Loucy (cell line): ENCODE measurements at regions not wholly inside any gene's neighbourhood (a gene's known extent, or its start where the extent isn't known, plus 50 kb on each side); places are given as distances from the start of the nearest gene placed in this dataset.

Source experiments
- H2AFZ ChIP-seq: fragments of 200-600 bp; sonication (generic); 2 replicates; pipeline ENCODE4 v1.6.0; 2016; ENCODE audit warnings: antibody characterized with exemption, mild to moderate bottlenecking, low read length, moderate library complexity
- H3F3A ChIP-seq: fragments of 200-600 bp; 2 replicates; pipeline ENCODE4 v1.6.0; 2016; ENCODE audit warnings: antibody characterized with exemption, low read depth, mild to moderate bottlenecking
- H3K27me3 ChIP-seq: fragments of 200-600 bp; sonication (generic); 2 replicates; pipeline ENCODE4 v1.6.1; 2014; ENCODE audit warnings: low read length, mild to moderate bottlenecking; ENCODE audit not compliant: insufficient read depth, poor library complexity, severe bottlenecking
- H3K36me3 ChIP-seq: fragments of 200-600 bp; sonication (generic); 2 replicates; pipeline ENCODE4 v1.6.1; 2016; ENCODE audit warnings: low read length; ENCODE audit not compliant: insufficient read depth
- H3K4me1 ChIP-seq: fragments of 200-600 bp; sonication (generic); 2 replicates; pipeline ENCODE4 v1.5.1; 2014; ENCODE audit warnings: low read length, mild to moderate bottlenecking; ENCODE audit not compliant: insufficient read depth, poor library complexity, severe bottlenecking
- H3K4me2 ChIP-seq: fragments of 200-600 bp; sonication (generic); 2 replicates; pipeline ENCODE4 v1.6.0; 2014; ENCODE audit warnings: antibody characterized with exemption, low read length, low read depth, mild to moderate bottlenecking; ENCODE audit not compliant: poor library complexity, severe bottlenecking
- H3K4me3 ChIP-seq: fragments of 200-600 bp; sonication (generic); 2 replicates; pipeline ENCODE4 v1.5.1; 2014; ENCODE audit warnings: low read length, mild to moderate bottlenecking, mixed read lengths; ENCODE audit not compliant: poor library complexity, severe bottlenecking
- H3K79me2 ChIP-seq: fragments of 200-600 bp; sonication (generic); 2 replicates; pipeline ENCODE4 v1.6.1; 2014; ENCODE audit warnings: low read length; ENCODE audit not compliant: insufficient read depth
- H3K9ac ChIP-seq: fragments of 200-600 bp; sonication (generic); 2 replicates; pipeline ENCODE4 v1.6.0; 2014; ENCODE audit warnings: mild to moderate bottlenecking, low read depth, low read length, moderate library complexity; ENCODE audit not compliant: poor library complexity, severe bottlenecking
- H3K9me2 ChIP-seq: fragments of 200-600 bp; sonication (generic); replicated peaks from 2 replicates; pipeline ENCODE4 v1.6.1; 2016; ENCODE audit warnings: low read depth, low read length, mixed read lengths
- H3K9me3 ChIP-seq: fragments of 200-600 bp; sonication (generic); 2 replicates; pipeline ENCODE4 v1.6.1; 2014; ENCODE audit warnings: mild to moderate bottlenecking, antibody characterized with exemption, low read length, low read depth; ENCODE audit not compliant: insufficient read depth
- H4K20me1 ChIP-seq: fragments of 200-600 bp; sonication (generic); 2 replicates; pipeline ENCODE4 v1.6.0; 2014; ENCODE audit warnings: antibody characterized with exemption, low read length, mild to moderate bottlenecking; ENCODE audit not compliant: insufficient read depth, poor library complexity, severe bottlenecking
- CTCF ChIP-seq: fragments of 200-600 bp; sonication (generic); conservative IDR thresholded peaks from 2 replicates; pipeline ENCODE4 v1.5.1; 2014; ENCODE audit warnings: mild to moderate bottlenecking, antibody characterized with exemption, low read length
- EZH2phosphoT487 ChIP-seq: fragments of 200-600 bp; IDR thresholded peaks from 2 replicates; pipeline ENCODE4 v1.6.1; 2018; ENCODE audit warnings: antibody characterized with exemption, mild to moderate bottlenecking, moderate library complexity, borderline replicate concordance

- H3K9ac ChIP-seq = no peak overlapping the region
- no peaks in the 10 kb centered on the region for H3K4me1 ChIP-seq
- no peak for TF ChIP-seq CTCF
- no peak for TF ChIP-seq EZH2phosphoT487
Measured at GRCh38 chr7:98758157-98758556, 111.7 kb downstream of the TMEM130 start.

DNA sequence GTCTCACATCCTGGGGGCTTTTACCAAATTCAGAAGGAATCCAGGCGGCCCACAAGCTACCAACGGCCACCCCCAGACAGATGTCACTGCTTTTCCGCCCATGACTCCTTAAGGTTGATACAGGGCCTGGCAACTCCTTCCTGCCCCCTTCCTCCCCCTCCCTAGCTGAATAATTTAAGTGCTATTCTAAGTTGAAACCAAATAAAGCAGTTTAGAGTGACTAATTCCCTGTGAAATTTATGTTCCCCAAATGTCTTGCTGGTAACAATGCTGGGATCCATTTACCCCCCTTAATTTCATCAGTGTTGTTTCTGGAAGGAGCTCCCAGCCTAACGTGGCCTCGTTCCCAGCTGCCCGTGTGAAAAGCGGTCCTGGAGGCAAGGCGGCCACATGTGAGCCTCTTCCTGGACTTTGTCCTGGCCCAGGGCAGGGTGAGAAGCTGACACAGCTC is 109.6 kb downstream of the TMEM130 start:
- Histone ChIP-seq H4K20me1 (no peaks in the 10 kb centered on the region), H3K9me3 (no peaks in the 10 kb centered on the region), H3K36me3 (no peaks in the 10 kb centered on the region), H3F3A (no peaks in the 10 kb centered on the region), H3K9ac (no peak overlapping the region), H3K4me1 (no peaks in the 10 kb centered on the region), H3K4me3 (no peak overlapping the region), H2AFZ (no peak overlapping the region), H3K4me2 (no peak overlapping the region), H3K27me3 (no peaks in the 10 kb centered on the region), H3K79me2 (no peaks in the 10 kb centered on the region), H3K9me2 (no peaks in the 10 kb centered on the region)
- TF ChIP-seq EZH2phosphoT487 (no peak), CTCF (no peak)

More at GRCh38 chr7:98758157-98758556, 111.7 kb downstream of the TMEM130 start:
- H3K4me3 ChIP-seq = no peak overlapping the region
- H3K9me2 ChIP-seq = no peaks in the 10 kb centered on the region
- H4K20me1 ChIP-seq = no peaks in the 10 kb centered on the region
- H3K79me2 ChIP-seq = no peaks in the 10 kb centered on the region
- no peaks in the 10 kb centered on the region for H3F3A ChIP-seq
- H3K27me3 ChIP-seq = no peaks in the 10 kb centered on the region
- H3K4me2 ChIP-seq = no peak overlapping the region
- H2AFZ ChIP-seq = no peak overlapping the region
- H3K36me3 ChIP-seq = no peaks in the 10 kb centered on the region
- no peaks in the 10 kb centered on the region for H3K9me3 ChIP-seq

GRCh38 chr7:98761225-98761624 is 108.6 kb downstream of the TMEM130 start:
- TF ChIP-seq CTCF (no peak), EZH2phosphoT487 (no peak)
- no peak overlapping the region for H3K4me3 ChIP-seq
- no peak overlapping the region for H3K4me2 ChIP-seq
- no peak overlapping the region for H3K9ac ChIP-seq
- no peak overlapping the region for H2AFZ ChIP-seq
- no peaks in the 10 kb centered on the region for H3K27me3 ChIP-seq
- H3K36me3 ChIP-seq = no peaks in the 10 kb centered on the region
- H4K20me1 ChIP-seq = no peaks in the 10 kb centered on the region
- H3F3A ChIP-seq = no peaks in the 10 kb centered on the region
- H3K4me1 ChIP-seq = no peaks in the 10 kb centered on the region
- H3K9me2 ChIP-seq = no peaks in the 10 kb centered on the region
- H3K9me3 ChIP-seq = no peaks in the 10 kb centered on the region
- H3K79me2 ChIP-seq = no peaks in the 10 kb centered on the region
